ENCODE measurements at regions not wholly inside any gene's neighbourhood (a gene's known extent, or its start where the extent isn't known, plus 50 kb on each side); places are given as distances from the start of the nearest gene placed in this dataset.

DNA sequence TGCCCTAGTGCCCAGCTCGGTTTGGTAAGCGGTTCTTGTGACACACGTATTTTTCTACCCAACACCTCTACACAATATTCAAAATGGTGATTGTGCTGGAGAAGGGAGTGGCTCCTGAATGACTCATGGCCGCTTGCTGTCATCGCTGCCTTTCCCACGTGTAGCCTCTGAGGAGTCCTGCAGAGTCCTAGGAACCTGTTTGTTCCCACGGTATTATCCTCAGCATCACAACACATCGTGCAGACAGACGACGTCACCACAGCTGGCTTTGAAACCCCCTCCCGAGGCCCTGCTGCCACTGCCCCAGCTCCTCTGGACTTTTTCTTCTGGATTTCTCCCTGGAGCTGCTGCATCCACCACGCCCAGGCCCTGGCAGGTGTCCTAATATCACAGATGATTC is 353.5 kb downstream of the SMOC2 start:
- 63% methylated on average over 5 of the region's 12 CpGs; no CpG with 5 or more reads in 1 of the 2 experiments for WGBS, 2 experiments (ENCODE audit: extremely low coverage in 2 of 2, insufficient read length in 1 of 2)
- H3K27ac ChIP-seq (ENCODE audit: insufficient read depth, low read length): no peak overlapping the region
- H2AK9ac ChIP-seq (replicated peaks; ENCODE audit: low read depth, low read length, poor library complexity): no peak overlapping the region
- no peaks in the 10 kb centered on the region for H3K36me3 ChIP-seq (ENCODE audit: control insufficient read depth, insufficient read depth, low read length)
- H3K4me2 ChIP-seq (ENCODE audit: low read depth, low read length): no peak overlapping the region
- H2AFZ ChIP-seq (replicated peaks; ENCODE audit: low read length, poor library complexity): no peak overlapping the region
- no peak overlapping the region for H3K4ac ChIP-seq (ENCODE audit: low read depth, low read length)
- in situ Hi-C loops (cut with MboI; ENCODE audit: low sequenced_read_pairs) (no loop called here), dilution Hi-C loops (cut with HindIII; ENCODE audit: low sequenced_read_pairs, unreplicated experiment) (no loop called here), intact Hi-C loops (cut with micrococcal nuclease) (no loop called here)
- no peak overlapping the region for H2BK5ac ChIP-seq (ENCODE audit: low read depth, low read length, poor library complexity, severe bottlenecking)
- H2BK15ac ChIP-seq (ENCODE audit: low read depth, low read length): no peak overlapping the region
- no peak overlapping the region for H3K18ac ChIP-seq (ENCODE audit: low read depth, low read length)
- H3K14ac ChIP-seq (replicated peaks; ENCODE audit: low read depth, low read length): no peak overlapping the region
- no peak for ATAC-seq (ENCODE audit: low read depth)
- no peak overlapping the region for H4K91ac ChIP-seq (ENCODE audit: insufficient read depth, low read depth, low read length)
- no peak overlapping the region for H4K5ac ChIP-seq (ENCODE audit: low read depth, low read length)
- CTCF ChIA-PET: no interaction called here
- DNase-seq: no peak
- no peak overlapping the region for H3K56ac ChIP-seq (ENCODE audit: extremely low read depth, insufficient read depth, low read length)
- H3K23ac ChIP-seq (ENCODE audit: low read depth, low read length): no peak overlapping the region
- H2BK120ac ChIP-seq (ENCODE audit: low read depth, low read length): no peak overlapping the region
- no peak overlapping the region for H2BK20ac ChIP-seq (ENCODE audit: low read depth, low read length)
- H3K9me3 ChIP-seq (ENCODE audit: control insufficient read depth, insufficient read depth, low read length): peaks cover 45% of the 10 kb centered on the region
- no TSS peak for BruUV-seq (replicated peaks)
- POLR2A ChIA-PET (ENCODE audit: unreplicated experiment): no interaction called here
- H4K20me1 ChIP-seq (ENCODE audit: insufficient read depth, low read length): no peaks in the 10 kb centered on the region
- no peak overlapping the region for H3K4me3 ChIP-seq (ENCODE audit: insufficient read depth, low read depth, low read length)
- no peak overlapping the region for H4K8ac ChIP-seq (ENCODE audit: low read depth in 2 of 2, low read length in 2 of 2)
- H3K79me1 ChIP-seq (ENCODE audit: low read depth in 1 of 2, low read length in 2 of 2): no peaks in the 10 kb centered on the region
- TF ChIP-seq ELK1 (IDR thresholded peaks at IDR 0.05; ENCODE audit: borderline replicate concordance, low read depth, low read length) (no peak), NFE2L2 (IDR thresholded peaks at IDR 0.05; ENCODE audit: low read depth, low read length) (no peak), SMC3 (IDR thresholded peaks at IDR 0.05; ENCODE audit: low read depth, low read length) (no peak), RFX5 (IDR thresholded peaks at IDR 0.05; ENCODE audit: low read depth, low read length) (no peak), RCOR1 (IDR thresholded peaks at IDR 0.05; ENCODE audit: insufficient replicate concordance, low read length) (no peak), CEBPB (IDR thresholded peaks at IDR 0.05; ENCODE audit: low read depth, low read length) (no peak), MXI1 (IDR thresholded peaks at IDR 0.05; ENCODE audit: borderline replicate concordance, low read depth, low read length) (no peak), MAZ (IDR thresholded peaks at IDR 0.05; ENCODE audit: borderline replicate concordance, low read depth, low read length) (no peak), BHLHE40 (IDR thresholded peaks at IDR 0.05; ENCODE audit: low read depth, low read length) (no peak), MAFK (IDR thresholded peaks at IDR 0.05; ENCODE audit: low read depth, low read length) (no peak), FOS (IDR thresholded peaks at IDR 0.05; ENCODE audit: low read depth, low read length) (no peak), USF2 (IDR thresholded peaks at IDR 0.05; ENCODE audit: low read depth, low read length) (no peak), CHD1 (IDR thresholded peaks at IDR 0.05; ENCODE audit: low read depth, low read length) (no peak), RAD21 (IDR thresholded peaks at IDR 0.05; ENCODE audit: low read length) (no peak), POLR2A (IDR thresholded peaks at IDR 0.05; ENCODE audit: low read depth, low read length) (no peak)
- TF ChIP-seq, protein P1, sequence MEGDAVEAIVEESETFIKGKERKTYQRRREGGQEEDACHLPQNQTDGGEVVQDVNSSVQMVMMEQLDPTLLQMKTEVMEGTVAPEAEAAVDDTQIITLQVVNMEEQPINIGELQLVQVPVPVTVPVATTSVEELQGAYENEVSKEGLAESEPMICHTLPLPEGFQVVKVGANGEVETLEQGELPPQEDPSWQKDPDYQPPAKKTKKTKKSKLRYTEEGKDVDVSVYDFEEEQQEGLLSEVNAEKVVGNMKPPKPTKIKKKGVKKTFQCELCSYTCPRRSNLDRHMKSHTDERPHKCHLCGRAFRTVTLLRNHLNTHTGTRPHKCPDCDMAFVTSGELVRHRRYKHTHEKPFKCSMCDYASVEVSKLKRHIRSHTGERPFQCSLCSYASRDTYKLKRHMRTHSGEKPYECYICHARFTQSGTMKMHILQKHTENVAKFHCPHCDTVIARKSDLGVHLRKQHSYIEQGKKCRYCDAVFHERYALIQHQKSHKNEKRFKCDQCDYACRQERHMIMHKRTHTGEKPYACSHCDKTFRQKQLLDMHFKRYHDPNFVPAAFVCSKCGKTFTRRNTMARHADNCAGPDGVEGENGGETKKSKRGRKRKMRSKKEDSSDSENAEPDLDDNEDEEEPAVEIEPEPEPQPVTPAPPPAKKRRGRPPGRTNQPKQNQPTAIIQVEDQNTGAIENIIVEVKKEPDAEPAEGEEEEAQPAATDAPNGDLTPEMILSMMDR (conservative IDR thresholded peaks at IDR 0.05; ENCODE audit: low read depth, low read length): no peak
- no peaks in the 10 kb centered on the region for H3K27me3 ChIP-seq (ENCODE audit: control insufficient read depth, insufficient read depth, low read length)
- H3K9me1 ChIP-seq (ENCODE audit: insufficient read depth, low read length): no peaks in the 10 kb centered on the region
- H3K9ac ChIP-seq (ENCODE audit: low read depth, low read length): no peak overlapping the region
- no peaks in the 10 kb centered on the region for H3K4me1 ChIP-seq (ENCODE audit: control insufficient read depth, insufficient read depth, low read length)
- H2AK5ac ChIP-seq (ENCODE audit: low read depth, low read length): no peak overlapping the region
